Right lobe of liver (tissue), 4 donors: ENCODE measurements at regions not wholly inside any gene's neighbourhood (a gene's known extent, or its start where the extent isn't known, plus 50 kb on each side); places are given as distances from the start of the nearest gene placed in this dataset.

ENCODE experiments used
- CTCF ChIP-seq, 4 donors: fragments of 200-600 bp in 3 of 4; fragments of 450-650 bp in 1 of 4; IDR thresholded peaks; one replicate each; pipeline versions ENCODE4 v1.5.1 to v1.8.0; 2016 to 2022; ENCODE audit warnings: antibody characterized with exemption in 4 of 4, mild to moderate bottlenecking in 2 of 4
- POLR2A ChIP-seq: fragments of 450-650 bp; IDR thresholded peaks from one replicate; pipeline ENCODE4 v1.6.1; 2017; ENCODE audit warnings: antibody characterized with exemption, mild to moderate bottlenecking
- donor health status: DM: no; HTN: no; CAD: no.
- donor health status: DM: no; HTN: no; CAD: no.
- donor health status: DM: no; HTN: yes; CAD: no.

GRCh38 chr12:63308671-63309070, 157.7 kb upstream of the AVPR1A start:
- no peak for TF ChIP-seq CTCF (IDR thresholded peaks at IDR 0.05)
- TF ChIP-seq POLR2A = no peak
